Progenitor cell of endocrine pancreas (in vitro differentiated cells): ENCODE measurements at regions not wholly inside any gene's neighbourhood (a gene's known extent, or its start where the extent isn't known, plus 50 kb on each side); places are given as distances from the start of the nearest gene placed in this dataset.

Source experiments
- DNase-seq: peaks from one replicate; pipeline ENCODE4 v3.0.0; 2021; ENCODE audit warnings: low spot score; ENCODE audit not compliant: unreplicated experiment
- H3K27ac Mint-ChIP-seq: 2 replicates; pipeline ENCODE4 v1.8.0; 2021; ENCODE audit warnings: mild to moderate bottlenecking, moderate library complexity, mixed read lengths
- H3K27me3 Mint-ChIP-seq: 2 replicates; pipeline ENCODE4 v1.8.0; 2021; ENCODE audit warnings: mixed read lengths
- H3K36me3 Mint-ChIP-seq: 2 replicates; pipeline ENCODE4 v1.8.0; 2022; ENCODE audit warnings: mixed read lengths; ENCODE audit not compliant: insufficient read depth
- H3K4me1 Mint-ChIP-seq: 2 replicates; pipeline ENCODE4 v1.8.0; 2021; ENCODE audit warnings: low read depth, mixed read lengths
- H3K4me3 Mint-ChIP-seq: 2 replicates; pipeline ENCODE4 v1.8.0; 2021; ENCODE audit warnings: low read depth, mild to moderate bottlenecking, moderate library complexity, mixed read lengths
- H3K9me3 Mint-ChIP-seq: 2 replicates; pipeline ENCODE4 v1.8.0; 2021; ENCODE audit warnings: low read depth, mixed read lengths
- CTCF ChIP-seq: fragments of 200-600 bp; sonication (generic); IDR thresholded peaks from one replicate; pipeline ENCODE4 v1.5.0; 2021; ENCODE audit warnings: antibody characterized with exemption, mild to moderate bottlenecking; ENCODE audit not compliant: unreplicated experiment

GRCh38 chr9:2346277-2346913, 275.2 kb upstream of the VLDLR start:
- no peak overlapping the region for H3K27ac Mint-ChIP-seq
- H3K36me3 Mint-ChIP-seq = no peaks in the 10 kb centered on the region

DNA sequence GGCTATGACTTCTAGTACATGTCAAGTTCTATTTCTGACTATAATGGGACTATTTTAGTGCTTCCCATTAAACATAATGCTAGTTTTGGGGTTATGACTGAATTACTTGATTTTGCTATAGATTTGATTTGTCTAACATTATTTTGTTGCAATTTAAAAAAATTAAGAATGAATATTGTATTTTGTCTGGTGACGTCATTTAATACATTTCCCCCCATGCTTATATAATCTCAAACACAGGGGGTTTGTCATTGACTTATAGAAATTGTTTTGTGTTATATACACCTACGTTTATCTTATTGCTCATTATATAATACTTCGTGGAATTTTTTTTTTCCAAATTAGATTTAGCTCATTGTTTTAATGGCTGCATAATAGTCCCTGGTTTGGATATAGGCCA, 270.3 kb upstream of the VLDLR start:
- no peak for DNase-seq
- Mint-ChIP-seq H3K4me1 (peaks cover 2% of the 10 kb centered on the region), H3K27ac (no peak overlapping the region), H3K9me3 (peaks cover 9% of the 10 kb centered on the region), H3K36me3 (no peaks in the 10 kb centered on the region), H3K27me3 (peaks cover 5% of the 10 kb centered on the region), H3K4me3 (no peak overlapping the region)
- no peak for TF ChIP-seq CTCF

More at GRCh38 chr9:2346277-2346913, 275.2 kb upstream of the VLDLR start:
- no peak for DNase-seq
- H3K9me3 Mint-ChIP-seq = peaks cover 5% of the 10 kb centered on the region
- no peaks in the 10 kb centered on the region for H3K4me1 Mint-ChIP-seq
- TF ChIP-seq CTCF = no peak
- H3K27me3 Mint-ChIP-seq = no peaks in the 10 kb centered on the region
- no peak overlapping the region for H3K4me3 Mint-ChIP-seq

DNA sequence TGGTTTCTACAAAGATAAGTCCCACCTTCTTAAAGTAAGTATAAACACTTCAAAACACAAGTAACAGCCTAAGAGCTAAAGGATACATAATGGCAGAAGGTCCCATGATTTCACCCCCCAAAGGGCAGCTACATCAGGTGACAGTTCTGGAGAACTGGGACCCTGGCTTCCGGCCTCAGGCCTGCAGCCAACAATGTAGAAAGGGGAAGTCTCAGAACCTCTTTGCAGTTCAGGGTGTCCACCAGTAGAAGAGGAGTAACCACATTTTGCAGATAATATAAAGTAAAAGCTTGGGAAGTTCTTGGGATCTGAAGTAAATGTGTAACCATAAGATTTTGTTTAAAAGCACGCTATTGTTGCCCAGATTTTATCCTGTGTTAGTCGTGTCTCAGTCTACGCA, 267.4 kb upstream of the VLDLR start:
- H3K27me3 Mint-ChIP-seq = peaks cover 5% of the 10 kb centered on the region
- H3K4me3 Mint-ChIP-seq = no peak overlapping the region

GRCh38 chr9:2354856-2355696, 266.5 kb upstream of the VLDLR start:
- no peaks in the 10 kb centered on the region for H3K36me3 Mint-ChIP-seq
- H3K27ac Mint-ChIP-seq = no peak overlapping the region
- peaks cover 7% of the 10 kb centered on the region for H3K27me3 Mint-ChIP-seq
- no peak for TF ChIP-seq CTCF
- DNase-seq = no peak
- H3K4me1 Mint-ChIP-seq = peaks cover 2% of the 10 kb centered on the region
- no peak overlapping the region for H3K4me3 Mint-ChIP-seq
- H3K9me3 Mint-ChIP-seq = peaks cover 4% of the 10 kb centered on the region

More for the DNA sequence above, 267.4 kb upstream of the VLDLR start:
- Mint-ChIP-seq H3K9me3 (peaks cover 4% of the 10 kb centered on the region), H3K27ac (no peak overlapping the region), H3K36me3 (no peaks in the 10 kb centered on the region), H3K4me1 (peaks cover 2% of the 10 kb centered on the region)
- TF ChIP-seq CTCF = no peak
- no peak for DNase-seq

- Mint-ChIP-seq H3K36me3 (no peaks in the 10 kb centered on the region), H3K4me3 (no peak overlapping the region), H3K9me3 (peaks cover 4% of the 10 kb centered on the region), H3K4me1 (peaks cover 2% of the 10 kb centered on the region), H3K27me3 (peaks cover 7% of the 10 kb centered on the region), H3K27ac (no peak overlapping the region)
- no peak for DNase-seq
- TF ChIP-seq CTCF = no peak
Observed at GRCh38 chr9:2355697-2355983, 265.9 kb upstream of the VLDLR start.
